ENCODE measurements at regions not wholly inside any gene's neighbourhood (a gene's known extent, or its start where the extent isn't known, plus 50 kb on each side); places are given as distances from the start of the nearest gene placed in this dataset.
A peak's percentile ranks its signal among the peaks of the same experiment; 100 is the strongest.
"Not testable (repeated sequence)": the region's sequence is repeated elsewhere in the genome, so short reads cannot be mapped to it uniquely, and the experiment has no call there.

DNA sequence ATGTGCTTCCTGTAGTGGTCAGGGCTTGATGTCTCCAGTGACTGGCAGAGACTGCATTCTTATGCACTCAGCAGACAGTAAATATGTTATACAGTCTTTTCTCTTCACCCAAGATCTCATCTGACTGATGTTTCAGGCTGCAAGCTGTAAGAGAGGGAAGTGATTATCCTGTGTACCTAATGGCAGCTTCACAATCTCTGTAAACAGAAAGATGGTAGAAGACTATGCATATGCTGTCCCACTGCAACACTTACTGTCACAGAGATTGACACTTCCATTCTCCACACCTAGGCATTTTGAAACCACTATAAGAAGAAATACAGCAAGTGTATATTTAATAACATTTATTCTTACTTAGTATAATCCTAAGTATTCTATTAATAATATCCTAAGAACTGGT is 97.6 kb upstream of the ANXA1 start:
- no peak for DNase-seq (ENCODE audit: low spot score)

GRCh38 chr9:73053543-73053942 is 98.1 kb upstream of the ANXA1 start:
- DNase-seq (ENCODE audit: low spot score): no peak

- DNase-seq (ENCODE audit: low spot score): no peak
Observed at GRCh38 chr9:73050887-73051550, 98.2 kb upstream of the ALDH1A1 start.

- DNase-seq (ENCODE audit: low spot score): peak; percentile 37
Observed at GRCh38 chr9:73050065-73050816, 97.4 kb upstream of the ALDH1A1 start.

DNA sequence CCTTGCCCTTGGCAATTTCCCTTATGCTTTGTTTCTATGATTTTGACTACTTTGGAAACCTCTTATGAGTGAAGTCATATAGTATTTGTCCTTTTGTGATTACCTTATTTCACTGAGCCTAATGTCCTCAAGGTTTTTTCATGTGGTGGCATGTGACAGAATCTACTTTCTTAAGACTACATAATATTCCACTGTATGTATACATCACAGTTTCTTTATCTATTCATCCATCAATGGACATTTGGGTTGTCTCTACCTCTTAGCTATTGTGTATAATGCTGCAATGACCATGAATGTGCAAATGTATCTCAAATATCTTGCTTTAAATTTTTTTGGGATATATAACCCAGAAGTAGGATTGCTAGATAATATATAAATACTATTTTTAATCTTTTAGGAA is 96.4 kb upstream of the ALDH1A1 start:
- no peak for DNase-seq (ENCODE audit: low spot score)

DNA sequence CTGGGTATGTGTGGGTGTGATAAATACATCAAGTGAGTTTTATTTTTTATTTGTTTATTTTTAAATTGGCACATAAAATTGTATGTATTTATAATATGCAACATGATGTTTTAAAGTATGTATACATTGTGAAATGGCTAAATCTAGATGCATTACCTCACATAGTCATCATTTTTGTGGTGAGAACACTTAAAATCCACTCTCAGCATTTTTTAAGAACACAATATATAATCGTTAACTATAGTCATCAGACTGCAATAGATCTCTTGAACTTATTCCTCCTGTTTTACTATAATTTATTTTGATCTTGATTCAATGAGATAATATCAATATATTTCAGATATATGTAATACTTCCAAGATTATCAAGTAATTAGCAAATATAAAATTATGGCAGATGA is 93.9 kb upstream of the ALDH1A1 start:
- no peak for DNase-seq (ENCODE audit: low spot score)

DNA sequence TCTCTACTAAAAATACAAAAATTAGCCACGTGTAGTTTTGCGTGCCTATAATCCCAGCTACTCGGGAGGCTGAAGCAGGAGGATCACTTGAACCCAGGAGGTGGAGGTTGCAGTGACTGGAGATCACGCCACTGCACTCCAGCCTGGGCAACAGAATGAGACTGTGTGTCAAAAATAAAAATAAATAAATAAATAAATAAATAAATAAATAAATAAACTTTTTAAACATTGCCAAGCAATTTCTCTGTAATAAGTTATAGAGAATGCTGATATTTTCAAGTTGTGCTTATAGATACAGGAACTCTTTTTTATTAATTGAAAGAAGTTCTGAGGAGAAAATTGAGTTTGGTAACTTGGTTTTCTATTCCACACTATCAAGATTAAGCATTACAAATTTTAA is 91.9 kb upstream of the ALDH1A1 start:
- not testable (repeated sequence) for DNase-seq (ENCODE audit: low spot score)

DNA sequence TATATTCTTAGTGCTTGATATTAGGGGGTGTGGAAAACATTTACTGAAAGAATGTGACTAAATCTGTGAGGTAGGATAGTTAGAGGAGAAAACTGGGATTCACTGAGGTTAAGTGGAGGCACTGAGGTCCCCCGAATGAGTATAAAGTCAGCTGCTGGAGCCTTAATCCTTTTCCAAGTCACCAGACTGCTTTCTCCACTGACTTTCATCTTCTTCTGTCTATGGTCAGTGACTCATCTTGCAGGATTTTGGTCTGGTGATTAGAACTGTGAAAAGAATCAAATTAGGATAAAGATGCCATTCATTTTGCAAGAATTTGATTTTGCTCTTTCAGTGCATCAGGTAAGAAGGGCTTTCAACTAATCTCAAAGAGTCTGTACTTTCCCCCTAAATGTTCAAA is 89.3 kb upstream of the ALDH1A1 start:
- DNase-seq (ENCODE audit: low spot score): peak; percentile 52

- peak; percentile 43 for DNase-seq (ENCODE audit: low spot score)
Observed at GRCh38 chr9:73039271-73040263, 86.7 kb upstream of the ALDH1A1 start.

GRCh38 chr9:73038613-73039012 is 85.8 kb upstream of the ALDH1A1 start:
- DNase-seq (ENCODE audit: low spot score): peak; percentile 39

GRCh38 chr9:73038089-73038509 is 85.2 kb upstream of the ALDH1A1 start:
- no peak for DNase-seq (ENCODE audit: low spot score)

DNA sequence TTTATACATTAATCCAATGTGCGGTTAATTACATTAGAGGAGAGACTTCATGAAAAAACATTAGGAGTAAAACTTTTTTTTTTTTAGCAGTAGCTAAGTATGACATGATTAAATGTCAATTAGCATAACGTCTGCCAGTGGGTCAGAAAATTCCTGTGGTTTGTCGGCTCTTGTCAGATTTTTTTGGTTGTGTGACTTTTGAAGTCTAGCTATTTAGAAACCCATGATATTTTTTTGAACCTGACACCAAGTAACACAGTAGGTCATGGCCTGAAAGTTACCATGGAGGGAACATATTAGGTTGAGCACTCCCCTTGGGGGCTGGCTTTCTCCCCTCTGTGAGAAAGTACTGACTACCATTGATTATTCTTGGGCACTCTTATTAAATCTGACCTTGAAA is 84.8 kb upstream of the ALDH1A1 start:
- peak; percentile 7 for DNase-seq (ENCODE audit: low spot score)

DNA sequence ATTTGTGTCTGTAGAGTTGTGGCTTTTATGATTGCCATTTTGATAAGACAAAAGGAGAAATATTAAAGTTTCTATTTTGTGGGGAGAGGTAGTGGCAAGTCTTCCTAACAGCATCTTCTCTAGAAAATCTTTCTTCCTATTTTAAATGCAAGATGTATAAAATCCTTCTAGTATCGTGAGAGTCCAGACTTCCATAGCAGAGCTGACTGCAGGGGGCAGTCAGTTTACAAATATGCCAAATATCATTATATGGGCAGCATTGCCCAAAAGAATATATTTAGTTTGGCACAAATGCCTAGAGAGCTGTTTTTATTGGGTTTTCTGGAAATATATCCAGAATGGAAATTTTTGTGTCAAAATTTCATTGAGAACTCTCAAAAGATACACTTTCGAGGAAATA is 82.1 kb upstream of the ALDH1A1 start:
- no peak for DNase-seq (ENCODE audit: low spot score)

DNA sequence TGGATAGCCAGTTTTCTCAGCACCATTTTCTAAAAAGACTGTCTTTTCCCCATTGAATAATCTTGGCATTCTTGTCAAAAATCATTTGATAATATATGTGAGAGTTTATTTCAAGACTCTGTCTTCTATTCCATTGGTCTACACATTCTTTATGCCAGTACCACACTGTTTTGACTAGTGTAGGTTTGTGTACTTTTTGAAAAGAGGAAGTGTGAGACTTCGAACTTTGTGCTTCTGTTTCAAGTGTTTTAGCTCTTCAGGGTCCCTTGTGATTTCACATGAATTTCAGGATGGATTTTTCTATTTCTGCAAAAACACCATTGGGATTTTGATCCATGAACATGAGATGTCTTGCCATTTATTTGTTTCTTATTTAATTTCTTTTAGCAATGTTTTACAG is 78.5 kb upstream of the ALDH1A1 start:
- DNase-seq (ENCODE audit: low spot score): no peak

DNA sequence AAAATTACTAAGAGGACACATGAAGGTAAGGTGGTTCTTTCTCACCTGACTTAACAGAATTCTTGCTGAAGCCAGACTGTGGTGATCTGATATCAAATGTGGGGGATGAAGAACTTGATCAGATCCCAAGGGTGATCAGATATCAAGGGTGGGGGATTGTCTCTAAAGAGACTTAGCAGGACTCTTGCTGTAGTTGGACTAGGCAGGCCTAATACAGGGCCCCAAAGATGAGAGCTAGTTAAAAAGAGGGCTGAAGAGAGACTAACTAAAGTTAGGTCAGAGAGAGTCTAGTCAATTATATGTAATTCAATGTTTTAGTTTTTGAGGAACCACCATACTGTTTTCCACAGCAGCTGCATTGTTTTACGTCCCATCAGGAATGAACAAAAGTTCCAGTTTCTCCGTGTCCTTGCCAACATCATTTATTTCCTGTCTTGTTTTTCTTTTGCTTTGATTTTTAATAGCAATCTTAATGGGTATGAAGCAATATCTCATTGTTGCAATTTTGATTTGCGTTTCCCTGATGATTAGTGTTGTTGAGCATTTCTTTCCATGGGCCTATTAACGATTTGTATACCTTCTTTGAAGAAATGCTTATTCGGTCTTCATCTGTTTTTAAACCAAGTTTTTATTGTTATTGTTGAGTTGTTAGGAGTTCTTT is 77.6 kb upstream of the ALDH1A1 start:
- DNase-seq (ENCODE audit: low spot score): no peak

DNA sequence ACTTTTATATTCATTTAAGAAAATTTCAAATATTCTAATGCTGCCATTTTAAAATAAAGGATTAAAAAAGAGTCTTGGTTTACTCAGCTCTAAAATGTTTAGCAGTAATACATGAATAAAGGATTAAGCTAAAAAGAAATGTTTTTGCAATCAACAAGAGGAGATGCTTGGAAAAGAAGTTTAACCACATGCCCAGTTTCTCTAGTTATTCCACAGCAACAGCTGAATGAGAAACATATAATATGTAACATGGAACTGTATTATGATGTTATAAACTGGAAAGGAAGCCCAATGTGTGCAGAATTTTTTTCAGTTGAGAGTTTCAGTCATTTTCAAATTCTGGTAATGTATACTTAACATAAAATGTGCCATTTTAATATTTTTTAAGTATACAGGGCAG is 76.5 kb upstream of the ALDH1A1 start:
- DNase-seq (ENCODE audit: low spot score): no peak

DNA sequence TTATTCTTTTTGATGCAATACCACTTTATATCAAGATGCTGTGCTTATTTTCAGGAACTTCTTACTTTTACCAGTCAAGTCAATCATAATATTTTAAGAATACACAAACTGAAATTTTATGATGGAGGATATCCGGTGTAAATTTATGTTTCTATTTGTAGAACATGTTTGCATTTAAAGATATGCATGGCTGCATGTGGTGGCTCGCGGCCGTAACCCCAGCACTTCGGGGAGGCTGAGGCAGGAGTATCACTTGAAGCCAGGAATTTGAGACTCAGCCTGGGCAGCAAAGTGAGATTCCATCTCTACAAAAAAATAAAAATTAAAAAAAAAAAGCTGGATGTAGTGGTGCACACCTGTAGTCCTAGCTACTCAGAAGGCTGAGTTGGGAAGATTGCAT is 73.5 kb upstream of the ALDH1A1 start:
- DNase-seq (ENCODE audit: low spot score): no peak

DNA sequence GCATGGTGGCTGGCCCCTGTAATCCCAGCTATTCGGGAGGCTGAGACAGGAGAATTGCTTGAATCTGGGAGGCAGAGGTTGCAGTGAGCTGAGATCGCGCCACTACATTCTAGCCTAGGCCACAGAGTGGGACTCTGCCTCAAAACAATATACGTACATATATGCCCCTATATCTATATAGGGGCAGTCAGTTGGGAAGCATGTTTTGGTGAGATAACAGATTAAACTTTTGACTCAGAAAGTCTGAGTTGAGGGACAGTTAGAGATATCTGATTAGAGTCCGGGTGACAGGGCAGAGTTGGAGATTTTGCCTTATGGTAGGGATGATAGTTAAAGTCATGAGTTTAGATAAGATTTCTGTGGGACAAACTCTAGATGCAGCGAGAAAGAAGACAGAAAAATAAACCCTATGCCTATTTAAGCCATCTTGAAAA is 71.8 kb upstream of the ALDH1A1 start:
- no peak for DNase-seq (ENCODE audit: low spot score)

- peak; percentile 60 for DNase-seq (ENCODE audit: low spot score)
Observed at GRCh38 chr9:73023025-73023541, 70.2 kb upstream of the ALDH1A1 start.

DNA sequence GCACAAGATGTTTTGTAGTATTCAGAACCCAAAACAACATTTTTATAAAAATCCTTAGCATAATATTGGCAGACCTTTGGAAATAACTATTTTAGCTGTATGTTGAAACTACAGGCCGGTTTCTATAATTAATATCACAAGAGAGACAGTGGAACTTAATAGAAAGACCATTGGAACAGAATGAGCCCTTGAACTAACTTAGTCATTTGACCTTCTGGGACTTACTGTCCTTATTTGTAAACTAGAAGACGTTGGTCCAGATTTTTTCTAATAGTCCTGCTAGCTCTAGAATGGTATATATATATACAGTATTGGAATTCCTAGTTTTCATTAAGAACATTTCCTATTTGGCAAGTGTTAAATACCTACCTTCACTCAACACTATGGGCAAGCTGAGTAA is 69.5 kb upstream of the ALDH1A1 start:
- DNase-seq (ENCODE audit: low spot score): no peak

- no peak for DNase-seq (ENCODE audit: low spot score)
Observed at GRCh38 chr9:73020877-73021276, 68.0 kb upstream of the ALDH1A1 start.

- no peak for DNase-seq (ENCODE audit: low spot score)
Observed at GRCh38 chr9:73014011-73014410, 61.2 kb upstream of the ALDH1A1 start.

Data from AG08395 (cell line).